C4-2B (cell line): ENCODE measurements at regions not wholly inside any gene's neighbourhood (a gene's known extent, or its start where the extent isn't known, plus 50 kb on each side); places are given as distances from the start of the nearest gene placed in this dataset.

ENCODE experiments used
- ZFX ChIP-seq: fragments of 450-650 bp; IDR thresholded peaks from 2 replicates; pipeline ENCODE4 v1.6.1; 2017
- TF ChIP-seq, protein P1 (sequence below): fragments of 450-650 bp; conservative IDR thresholded peaks from 2 replicates; pipeline ENCODE4 v1.5.1; 2017; ENCODE audit warnings: mild to moderate bottlenecking

- TF ChIP-seq, protein P1, sequence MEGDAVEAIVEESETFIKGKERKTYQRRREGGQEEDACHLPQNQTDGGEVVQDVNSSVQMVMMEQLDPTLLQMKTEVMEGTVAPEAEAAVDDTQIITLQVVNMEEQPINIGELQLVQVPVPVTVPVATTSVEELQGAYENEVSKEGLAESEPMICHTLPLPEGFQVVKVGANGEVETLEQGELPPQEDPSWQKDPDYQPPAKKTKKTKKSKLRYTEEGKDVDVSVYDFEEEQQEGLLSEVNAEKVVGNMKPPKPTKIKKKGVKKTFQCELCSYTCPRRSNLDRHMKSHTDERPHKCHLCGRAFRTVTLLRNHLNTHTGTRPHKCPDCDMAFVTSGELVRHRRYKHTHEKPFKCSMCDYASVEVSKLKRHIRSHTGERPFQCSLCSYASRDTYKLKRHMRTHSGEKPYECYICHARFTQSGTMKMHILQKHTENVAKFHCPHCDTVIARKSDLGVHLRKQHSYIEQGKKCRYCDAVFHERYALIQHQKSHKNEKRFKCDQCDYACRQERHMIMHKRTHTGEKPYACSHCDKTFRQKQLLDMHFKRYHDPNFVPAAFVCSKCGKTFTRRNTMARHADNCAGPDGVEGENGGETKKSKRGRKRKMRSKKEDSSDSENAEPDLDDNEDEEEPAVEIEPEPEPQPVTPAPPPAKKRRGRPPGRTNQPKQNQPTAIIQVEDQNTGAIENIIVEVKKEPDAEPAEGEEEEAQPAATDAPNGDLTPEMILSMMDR, result no peak
- TF ChIP-seq ZFX, result no peak
Observed at GRCh38 chr6:14207448-14207847, 89.9 kb downstream of the CD83 start.
